GM12878 (cell line): ENCODE measurements at regions not wholly inside any gene's neighbourhood (a gene's known extent, or its start where the extent isn't known, plus 50 kb on each side); places are given as distances from the start of the nearest gene placed in this dataset.

ENCODE experiments used
- ATAC-seq: fragments of 200-7000 bp; cut with Tn5 transposase; 3 replicates; pipeline ENCODE4 v1.9.1; 2020; ENCODE audit warnings: mild to moderate bottlenecking, moderate library complexity
- BruUV-seq: library from RNA; stranded (reverse); fragments of 400-500 nt; replicated peaks from 2 replicates; lab custom pipeline; 2021; lab: Mats Ljungman, UMichigan
- CTCF ChIA-PET: fragments of 300-600 bp; sonication (Branson Sonifier 250); formaldehyde crosslinking; extraction: SDS; loops from one replicate; lab custom pipeline; 2021; ENCODE audit warnings: inconsistent platforms; lab: Yijun Ruan, JAX
- POLR2A ChIA-PET: fragments of 350-600 bp; formaldehyde crosslinking; extraction: SDS; loops from one replicate; lab custom pipeline; 2021; ENCODE audit warnings: inconsistent platforms; lab: Charles Lee
- RAD21 ChIA-PET: fragments of 300-600 bp; sonication (Branson Sonifier 250); formaldehyde crosslinking; loops from one replicate; lab custom pipeline; 2023; ENCODE audit warnings: antibody characterized with exemption; ENCODE audit not compliant: unreplicated experiment; lab: Charles Lee
- SMC1A ChIA-PET: fragments of 300-600 bp; sonication (Branson Sonifier 250); formaldehyde crosslinking; loops from one replicate; lab custom pipeline; 2023; ENCODE audit not compliant: unreplicated experiment, uncharacterized antibody; lab: Charles Lee
- DNase-seq: peaks from one replicate; pipeline ENCODE4 v3.0.0-alpha.2; 2011; ENCODE audit warnings: low read depth, low spot score
- FAIRE-seq: peaks from 3 replicates; lab custom pipeline; 2011; peaks lifted over from hg19 to GRCh38; lab: Jason Lieb, UNC
- H2AFZ ChIP-seq: 2 replicates; pipeline ENCODE4 v1.6.0; 2011; ENCODE audit warnings: low read depth, low read length, control low read depth; ENCODE audit not compliant: control insufficient read depth
- H3K27ac ChIP-seq: 2 replicates; pipeline ENCODE4 v1.5.1; 2011; ENCODE audit warnings: control low read depth; ENCODE audit not compliant: control insufficient read depth, insufficient read depth
- H3K27me3 ChIP-seq, 2 experiments: replicated peaks in 1 of 2; 2 replicates each; pipeline versions ENCODE4 v1.6.0 to v1.6.1; 2011; ENCODE audit warnings: low read length in 1 of 2; ENCODE audit not compliant: control insufficient read depth in 2 of 2, insufficient read depth in 2 of 2
- H3K36me3 ChIP-seq, 2 experiments: 2 replicates each; pipeline ENCODE4 v1.5.1; 2011; ENCODE audit warnings: low read length in 1 of 2; ENCODE audit not compliant: control insufficient read depth in 2 of 2, insufficient read depth in 2 of 2
- H3K4me1 ChIP-seq: 2 replicates; pipeline ENCODE4 v1.6.1; 2011; ENCODE audit warnings: mild to moderate bottlenecking, low read length, moderate library complexity, mixed read lengths; ENCODE audit not compliant: control insufficient read depth, insufficient read depth
- H3K4me2 ChIP-seq: 2 replicates; pipeline ENCODE4 v1.6.0; 2011; ENCODE audit warnings: control low read depth; ENCODE audit not compliant: control insufficient read depth, insufficient read depth
- H3K4me3 ChIP-seq: fragments of 200-600 bp; sonication (generic); 2 replicates; pipeline ENCODE4 v1.5.1; 2016
- H3K79me2 ChIP-seq: 2 replicates; pipeline ENCODE4 v1.6.0; 2011; ENCODE audit warnings: low read length; ENCODE audit not compliant: control insufficient read depth, insufficient read depth
- H3K9ac ChIP-seq: 2 replicates; pipeline ENCODE4 v1.8.0; 2011; ENCODE audit warnings: low read length, control low read depth, mixed read lengths; ENCODE audit not compliant: control insufficient read depth, insufficient read depth
- H3K9me3 ChIP-seq: replicated peaks from 3 replicates; pipeline ENCODE4 v1.5.1; 2011; ENCODE audit warnings: mild to moderate bottlenecking, low read length; ENCODE audit not compliant: control insufficient read depth, insufficient read depth
- H4K20me1 ChIP-seq: 2 replicates; pipeline ENCODE4 v1.6.0; 2011; ENCODE audit not compliant: control insufficient read depth, insufficient read depth
- MEF2A ChIP-seq: IDR thresholded peaks from 2 replicates; pipeline ENCODE4 v1.6.1; 2011; ENCODE audit warnings: low read depth, mild to moderate bottlenecking, low read length, moderate library complexity; ENCODE audit not compliant: insufficient read depth
- MEF2B ChIP-seq: fragments of 450-650 bp; IDR thresholded peaks from 2 replicates; pipeline ENCODE4 v1.6.1; 2018; ENCODE audit warnings: mild to moderate bottlenecking, moderate library complexity; ENCODE audit not compliant: partially characterized antibody, poor library complexity, severe bottlenecking
- NFIC ChIP-seq: IDR thresholded peaks from 2 replicates; pipeline ENCODE4 v1.6.1; 2012; ENCODE audit warnings: low read depth, mild to moderate bottlenecking, inconsistent platforms, low read length, moderate library complexity
- RBBP5 ChIP-seq: fragments of 200-600 bp; sonication (generic); conservative IDR thresholded peaks from 2 replicates; pipeline ENCODE4 v1.6.1; 2016
- RUNX3 ChIP-seq: IDR thresholded peaks from 2 replicates; pipeline ENCODE4 v1.6.1; 2012; ENCODE audit warnings: low read length, inconsistent platforms
- SUZ12 ChIP-seq: fragments of 200-600 bp; sonication (generic); IDR thresholded peaks from one replicate; pipeline ENCODE4 v1.6.1; 2018; ENCODE audit warnings: antibody characterized with exemption, mild to moderate bottlenecking; ENCODE audit not compliant: unreplicated experiment
- TAF1 ChIP-seq: IDR thresholded peaks from 2 replicates; pipeline ENCODE4 v1.6.1; 2011; ENCODE audit warnings: mild to moderate bottlenecking, low read depth, low read length, borderline replicate concordance
- TCF7 ChIP-seq: IDR thresholded peaks from 2 replicates; pipeline ENCODE4 v1.6.1; 2014; ENCODE audit warnings: antibody characterized with exemption, borderline replicate concordance
- YBX1 ChIP-seq: fragments of 450-650 bp; IDR thresholded peaks from 2 replicates; pipeline ENCODE4 v1.6.1; 2016; ENCODE audit warnings: antibody characterized with exemption
- ZNF217 ChIP-seq: fragments of 450-650 bp; IDR thresholded peaks from 2 replicates; pipeline ENCODE4 v1.6.1; 2017; ENCODE audit warnings: antibody characterized with exemption, mild to moderate bottlenecking
- ZZZ3 ChIP-seq: IDR thresholded peaks from 2 replicates; pipeline ENCODE4 v1.6.1; 2011; ENCODE audit warnings: low read depth; ENCODE audit not compliant: control insufficient read depth, insufficient read length
- WGBS: methylation state at CpG from one replicate; pipeline ENCODE4 v1.1.6; 2016; ENCODE audit warnings: low lambda C conversion rate; ENCODE audit not compliant: insufficient replicate concordance, insufficient coverage; ENCODE audit errors: missing lambda C conversion rate; 5-methylcytosine and 5-hydroxymethylcytosine counted together
- in situ Hi-C: fragments of 300-500 bp; cut with MboI; formaldehyde crosslinking; loops from 9 replicates; pipeline ENCODE4 v1.14.3; 2018; ENCODE audit warnings: mixed read lengths
- intact Hi-C: fragments of 100-400 bp; cut with micrococcal nuclease; formaldehyde crosslinking; loops from one replicate; pipeline ENCODE4 v1.14.2; 2022; ENCODE audit not compliant: unreplicated experiment
- TF ChIP-seq, protein P1 (sequence below), 3 experiments: IDR thresholded peaks in 2 of 3; conservative IDR thresholded peaks in 1 of 3; 2 replicates each; pipeline ENCODE4 v1.5.1; 2011; ENCODE audit warnings: low read depth in 3 of 3, low read length in 3 of 3, mild to moderate bottlenecking in 3 of 3, control low read depth in 2 of 3, moderate library complexity in 2 of 3, inconsistent platforms in 1 of 3, mixed read lengths in 1 of 3; ENCODE audit not compliant: control insufficient read depth in 2 of 3, insufficient read depth in 1 of 3; ENCODE audit errors: extremely low read depth in 1 of 3
- TF ChIP-seq, protein P2 (sequence below): IDR thresholded peaks from 2 replicates; pipeline ENCODE4 v1.6.1; 2012; ENCODE audit warnings: mild to moderate bottlenecking, low read depth, low read length
- TF ChIP-seq, protein P3 (sequence below): fragments of 450-650 bp; IDR thresholded peaks from 2 replicates; pipeline ENCODE4 v1.6.1; 2016; ENCODE audit warnings: mild to moderate bottlenecking
- TF ChIP-seq, protein P4 (sequence below): fragments of 450-650 bp; IDR thresholded peaks from 2 replicates; pipeline ENCODE4 v1.6.1; 2017; ENCODE audit warnings: mild to moderate bottlenecking

DNA sequence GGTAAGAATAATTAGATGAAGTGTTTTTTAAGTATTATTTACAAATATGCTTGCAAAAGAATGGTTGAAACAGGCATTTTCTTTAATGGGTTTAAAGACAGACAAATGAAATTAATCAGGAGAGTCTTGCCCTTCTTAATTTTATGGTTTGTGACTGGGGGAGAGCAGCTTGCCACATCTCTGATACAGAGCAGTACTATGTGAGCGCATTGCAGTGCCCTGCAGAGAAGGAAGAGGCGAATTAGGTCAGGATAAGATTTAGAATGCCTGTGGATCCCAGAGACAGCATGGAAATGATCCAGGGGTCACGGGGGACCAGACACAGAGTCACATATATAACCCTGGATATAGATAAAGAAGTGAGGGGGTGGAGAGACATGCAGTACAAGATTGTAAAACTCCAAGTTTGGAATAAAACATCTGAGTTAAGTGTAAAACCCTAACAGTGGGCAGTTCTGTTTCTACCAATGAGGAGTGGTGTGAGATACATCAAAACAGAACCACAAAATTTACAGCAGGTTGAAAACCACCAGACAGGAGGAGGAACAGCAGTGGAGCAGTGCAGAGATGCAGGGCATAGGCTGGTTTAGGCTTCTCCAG is 125.5 kb downstream of the FAM204A start (continued):
- TF ChIP-seq, protein P1, sequence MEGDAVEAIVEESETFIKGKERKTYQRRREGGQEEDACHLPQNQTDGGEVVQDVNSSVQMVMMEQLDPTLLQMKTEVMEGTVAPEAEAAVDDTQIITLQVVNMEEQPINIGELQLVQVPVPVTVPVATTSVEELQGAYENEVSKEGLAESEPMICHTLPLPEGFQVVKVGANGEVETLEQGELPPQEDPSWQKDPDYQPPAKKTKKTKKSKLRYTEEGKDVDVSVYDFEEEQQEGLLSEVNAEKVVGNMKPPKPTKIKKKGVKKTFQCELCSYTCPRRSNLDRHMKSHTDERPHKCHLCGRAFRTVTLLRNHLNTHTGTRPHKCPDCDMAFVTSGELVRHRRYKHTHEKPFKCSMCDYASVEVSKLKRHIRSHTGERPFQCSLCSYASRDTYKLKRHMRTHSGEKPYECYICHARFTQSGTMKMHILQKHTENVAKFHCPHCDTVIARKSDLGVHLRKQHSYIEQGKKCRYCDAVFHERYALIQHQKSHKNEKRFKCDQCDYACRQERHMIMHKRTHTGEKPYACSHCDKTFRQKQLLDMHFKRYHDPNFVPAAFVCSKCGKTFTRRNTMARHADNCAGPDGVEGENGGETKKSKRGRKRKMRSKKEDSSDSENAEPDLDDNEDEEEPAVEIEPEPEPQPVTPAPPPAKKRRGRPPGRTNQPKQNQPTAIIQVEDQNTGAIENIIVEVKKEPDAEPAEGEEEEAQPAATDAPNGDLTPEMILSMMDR (IDR thresholded peaks at IDR 0.05 in 2 of 3, conservative IDR thresholded peaks at IDR 0.05 in 1 of 3; ENCODE audit: control insufficient read depth in 2 of 3, extremely low read depth in 1 of 3, insufficient read depth in 1 of 3, low read depth in 3 of 3, low read length in 3 of 3) = no peak
- TF ChIP-seq RBBP5 = no peak
- TF ChIP-seq, protein P2, sequence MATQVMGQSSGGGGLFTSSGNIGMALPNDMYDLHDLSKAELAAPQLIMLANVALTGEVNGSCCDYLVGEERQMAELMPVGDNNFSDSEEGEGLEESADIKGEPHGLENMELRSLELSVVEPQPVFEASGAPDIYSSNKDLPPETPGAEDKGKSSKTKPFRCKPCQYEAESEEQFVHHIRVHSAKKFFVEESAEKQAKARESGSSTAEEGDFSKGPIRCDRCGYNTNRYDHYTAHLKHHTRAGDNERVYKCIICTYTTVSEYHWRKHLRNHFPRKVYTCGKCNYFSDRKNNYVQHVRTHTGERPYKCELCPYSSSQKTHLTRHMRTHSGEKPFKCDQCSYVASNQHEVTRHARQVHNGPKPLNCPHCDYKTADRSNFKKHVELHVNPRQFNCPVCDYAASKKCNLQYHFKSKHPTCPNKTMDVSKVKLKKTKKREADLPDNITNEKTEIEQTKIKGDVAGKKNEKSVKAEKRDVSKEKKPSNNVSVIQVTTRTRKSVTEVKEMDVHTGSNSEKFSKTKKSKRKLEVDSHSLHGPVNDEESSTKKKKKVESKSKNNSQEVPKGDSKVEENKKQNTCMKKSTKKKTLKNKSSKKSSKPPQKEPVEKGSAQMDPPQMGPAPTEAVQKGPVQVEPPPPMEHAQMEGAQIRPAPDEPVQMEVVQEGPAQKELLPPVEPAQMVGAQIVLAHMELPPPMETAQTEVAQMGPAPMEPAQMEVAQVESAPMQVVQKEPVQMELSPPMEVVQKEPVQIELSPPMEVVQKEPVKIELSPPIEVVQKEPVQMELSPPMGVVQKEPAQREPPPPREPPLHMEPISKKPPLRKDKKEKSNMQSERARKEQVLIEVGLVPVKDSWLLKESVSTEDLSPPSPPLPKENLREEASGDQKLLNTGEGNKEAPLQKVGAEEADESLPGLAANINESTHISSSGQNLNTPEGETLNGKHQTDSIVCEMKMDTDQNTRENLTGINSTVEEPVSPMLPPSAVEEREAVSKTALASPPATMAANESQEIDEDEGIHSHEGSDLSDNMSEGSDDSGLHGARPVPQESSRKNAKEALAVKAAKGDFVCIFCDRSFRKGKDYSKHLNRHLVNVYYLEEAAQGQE = no peak
- TF ChIP-seq, protein P3, sequence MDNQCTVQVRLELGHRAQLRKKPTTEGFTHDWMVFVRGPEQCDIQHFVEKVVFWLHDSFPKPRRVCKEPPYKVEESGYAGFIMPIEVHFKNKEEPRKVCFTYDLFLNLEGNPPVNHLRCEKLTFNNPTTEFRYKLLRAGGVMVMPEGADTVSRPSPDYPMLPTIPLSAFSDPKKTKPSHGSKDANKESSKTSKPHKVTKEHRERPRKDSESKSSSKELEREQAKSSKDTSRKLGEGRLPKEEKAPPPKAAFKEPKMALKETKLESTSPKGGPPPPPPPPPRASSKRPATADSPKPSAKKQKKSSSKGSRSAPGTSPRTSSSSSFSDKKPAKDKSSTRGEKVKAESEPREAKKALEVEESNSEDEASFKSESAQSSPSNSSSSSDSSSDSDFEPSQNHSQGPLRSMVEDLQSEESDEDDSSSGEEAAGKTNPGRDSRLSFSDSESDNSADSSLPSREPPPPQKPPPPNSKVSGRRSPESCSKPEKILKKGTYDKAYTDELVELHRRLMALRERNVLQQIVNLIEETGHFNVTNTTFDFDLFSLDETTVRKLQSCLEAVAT = no peak

DNA sequence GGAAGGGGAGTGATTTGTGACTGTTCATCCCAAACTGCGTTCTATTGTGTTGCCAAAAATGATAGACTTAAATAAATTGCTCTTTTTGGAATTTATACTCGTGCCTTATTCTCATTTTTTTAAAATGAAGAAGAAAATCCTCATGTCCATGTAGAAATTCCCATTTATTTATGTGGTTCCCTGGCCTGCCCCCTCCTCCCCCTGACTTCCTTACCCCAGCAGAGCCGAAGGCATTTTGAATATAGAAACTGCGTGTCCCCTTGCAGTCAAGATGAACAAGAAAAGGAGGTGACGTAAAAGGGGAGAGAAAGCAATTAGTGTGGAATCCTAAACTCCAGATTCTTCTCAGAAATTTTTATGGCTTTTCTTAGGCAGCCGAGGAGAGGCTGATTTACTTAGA is 126.1 kb downstream of the FAM204A start:
- H3K4me2 ChIP-seq = no peak overlapping the region
- 33% methylated on average over 6 of the region's 6 CpGs for WGBS
- intact Hi-C loops = no loop called here
- TF ChIP-seq MEF2B (no peak), NFIC (no peak), RUNX3 (no peak), YBX1 (no peak), TAF1 (no peak), TCF7 (no peak), ZNF217 (no peak), SUZ12 (no peak), ZZZ3 (no peak), MEF2A (no peak)
- TF ChIP-seq, protein P4, sequence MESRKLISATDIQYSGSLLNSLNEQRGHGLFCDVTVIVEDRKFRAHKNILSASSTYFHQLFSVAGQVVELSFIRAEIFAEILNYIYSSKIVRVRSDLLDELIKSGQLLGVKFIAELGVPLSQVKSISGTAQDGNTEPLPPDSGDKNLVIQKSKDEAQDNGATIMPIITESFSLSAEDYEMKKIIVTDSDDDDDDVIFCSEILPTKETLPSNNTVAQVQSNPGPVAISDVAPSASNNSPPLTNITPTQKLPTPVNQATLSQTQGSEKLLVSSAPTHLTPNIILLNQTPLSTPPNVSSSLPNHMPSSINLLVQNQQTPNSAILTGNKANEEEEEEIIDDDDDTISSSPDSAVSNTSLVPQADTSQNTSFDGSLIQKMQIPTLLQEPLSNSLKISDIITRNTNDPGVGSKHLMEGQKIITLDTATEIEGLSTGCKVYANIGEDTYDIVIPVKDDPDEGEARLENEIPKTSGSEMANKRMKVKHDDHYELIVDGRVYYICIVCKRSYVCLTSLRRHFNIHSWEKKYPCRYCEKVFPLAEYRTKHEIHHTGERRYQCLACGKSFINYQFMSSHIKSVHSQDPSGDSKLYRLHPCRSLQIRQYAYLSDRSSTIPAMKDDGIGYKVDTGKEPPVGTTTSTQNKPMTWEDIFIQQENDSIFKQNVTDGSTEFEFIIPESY = no peak

More for the DNA sequence above, 126.1 kb downstream of the FAM204A start:
- RAD21 ChIA-PET = no interaction called here
- Histone ChIP-seq H3K36me3 (no peaks in the 10 kb centered on the region), H3K79me2 (no peaks in the 10 kb centered on the region), H3K4me3 (no peak overlapping the region), H3K27me3 (peaks cover 0 to 2% of the 10 kb centered on the region in 2 experiments; a peak in 2 of 4 replicates), H2AFZ (no peak overlapping the region), H3K9ac (no peak overlapping the region), H3K9me3 (no peaks in the 10 kb centered on the region), H4K20me1 (no peaks in the 10 kb centered on the region), H3K4me1 (no peaks in the 10 kb centered on the region), H3K27ac (no peak overlapping the region)
- ATAC-seq (no peak), FAIRE-seq (no peak), DNase-seq (no peak)
- CTCF ChIA-PET = no interaction called here
- in situ Hi-C loops = no loop called here
- POLR2A ChIA-PET = no interaction called here
- SMC1A ChIA-PET = no interaction called here
- no TSS peak for BruUV-seq
